CD4-positive, alpha-beta T cell treated with Interleukin-12 subunit alpha and Interleukin-12 subunit beta, for 1 hour (primary cell): ENCODE measurements at regions not wholly inside any gene's neighbourhood (a gene's known extent, or its start where the extent isn't known, plus 50 kb on each side); places are given as distances from the start of the nearest gene placed in this dataset.

Experiments used
- DNase-seq: peaks from one replicate; pipeline ENCODE4 v3.0.0-alpha.2; 2020

DNA sequence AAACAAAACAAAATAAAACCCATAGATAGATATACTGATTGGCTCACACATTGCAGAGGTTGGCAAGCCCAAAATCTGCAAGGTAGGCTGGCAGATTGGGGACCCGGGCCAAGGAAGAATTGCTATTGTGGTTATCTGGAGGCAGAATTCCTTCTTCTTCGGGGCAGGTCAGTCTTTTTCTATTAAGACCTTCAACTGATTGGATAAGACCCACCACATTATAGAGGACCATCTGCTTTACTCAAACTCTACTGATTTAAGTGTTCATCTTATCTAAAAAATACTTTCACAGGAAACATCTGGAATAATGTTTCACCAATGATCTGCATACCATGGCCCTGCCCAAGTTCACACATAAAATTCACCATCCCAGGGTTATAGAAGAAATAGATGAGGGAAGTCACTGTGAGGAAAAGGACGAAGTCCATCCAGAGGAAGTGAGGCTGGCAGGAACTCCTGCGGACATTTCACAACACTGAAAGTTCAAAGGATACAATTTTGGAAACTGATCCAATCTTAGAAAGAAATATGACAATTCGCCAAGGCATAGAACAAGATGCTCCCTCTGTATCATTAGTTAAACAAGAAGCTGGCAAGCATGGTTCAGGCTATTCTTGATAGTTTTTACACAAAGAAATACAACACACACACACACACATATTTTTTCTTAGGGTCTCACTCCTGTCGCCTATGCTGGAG is 127.6 kb upstream of the MED13L start:
- DNase-seq: no peak

DNA sequence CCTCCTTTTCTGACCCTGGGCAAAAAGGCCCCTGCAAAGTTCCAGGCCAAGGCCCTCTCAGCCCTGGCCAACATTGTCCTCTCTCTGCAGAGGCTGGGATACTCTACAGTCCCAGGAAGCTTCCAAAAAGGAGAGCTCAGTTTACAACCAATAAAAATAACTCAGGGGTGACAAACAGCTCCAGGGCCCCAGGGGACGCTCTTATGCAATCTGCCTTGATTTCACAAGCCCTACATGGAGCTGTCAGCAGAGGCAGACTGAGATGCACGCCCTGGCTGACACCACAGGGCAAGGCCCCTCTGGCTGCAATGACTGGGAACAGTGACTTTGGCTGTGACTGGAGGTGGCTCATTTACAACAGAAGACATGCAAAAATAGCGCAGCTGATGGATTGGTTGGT is 129.0 kb upstream of the MED13L start:
- DNase-seq: peak; percentile 6

GRCh38 chr12:116408489-116409250 is 131.2 kb upstream of the MED13L start:
- no peak for DNase-seq

DNA sequence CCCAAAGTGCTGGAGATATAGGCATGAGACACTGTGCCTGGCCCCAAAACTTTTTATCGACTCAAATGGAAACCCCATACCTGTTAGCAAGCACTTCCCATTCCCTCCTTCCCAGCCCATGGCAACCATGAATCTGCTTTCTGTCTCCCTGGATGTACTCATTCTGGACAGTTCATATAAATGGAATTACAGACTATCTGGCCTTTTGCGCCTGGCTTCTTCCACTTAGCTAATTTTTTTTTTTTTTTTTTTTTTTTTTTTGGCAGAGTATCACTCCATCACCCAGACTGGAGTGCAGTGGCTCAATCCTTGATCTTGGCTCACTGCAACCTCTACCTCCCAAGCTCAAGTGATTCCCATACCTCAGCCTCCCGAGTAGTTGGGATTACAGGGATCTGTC is 134.5 kb upstream of the MED13L start:
- no peak for DNase-seq

GRCh38 chr12:116414891-116415290 is 137.4 kb upstream of the MED13L start:
- DNase-seq: no peak

- DNase-seq: no peak
These were observed 138.1 kb upstream of the MED13L start for GRCh38 chr12:116415408-116416108.

DNA sequence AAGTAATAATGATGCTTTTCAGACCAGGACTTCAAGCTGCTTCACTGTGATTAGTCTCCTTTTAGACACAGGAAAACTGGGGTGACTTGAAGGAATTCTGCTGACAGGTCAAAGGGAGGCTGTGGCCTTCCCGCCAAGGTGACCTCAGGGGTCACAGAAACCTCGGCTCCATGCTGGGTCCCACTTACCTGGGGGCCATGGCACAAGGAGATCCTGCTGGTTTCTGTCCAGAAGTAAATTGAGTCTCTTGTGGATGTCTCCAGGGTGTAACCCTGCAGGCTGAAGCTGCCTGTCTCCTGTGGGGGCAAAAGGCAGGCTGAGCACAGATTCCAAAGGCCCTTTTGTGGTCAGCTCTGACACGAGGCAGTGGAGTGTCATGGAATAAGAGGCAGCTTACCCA is 138.7 kb upstream of the MED13L start:
- no peak for DNase-seq

- DNase-seq: no peak
These were observed 140.6 kb upstream of the MAP1LC3B2 start for GRCh38 chr12:116418551-116418950.

GRCh38 chr12:116420227-116420880 is 138.8 kb upstream of the MAP1LC3B2 start:
- no peak for DNase-seq

DNA sequence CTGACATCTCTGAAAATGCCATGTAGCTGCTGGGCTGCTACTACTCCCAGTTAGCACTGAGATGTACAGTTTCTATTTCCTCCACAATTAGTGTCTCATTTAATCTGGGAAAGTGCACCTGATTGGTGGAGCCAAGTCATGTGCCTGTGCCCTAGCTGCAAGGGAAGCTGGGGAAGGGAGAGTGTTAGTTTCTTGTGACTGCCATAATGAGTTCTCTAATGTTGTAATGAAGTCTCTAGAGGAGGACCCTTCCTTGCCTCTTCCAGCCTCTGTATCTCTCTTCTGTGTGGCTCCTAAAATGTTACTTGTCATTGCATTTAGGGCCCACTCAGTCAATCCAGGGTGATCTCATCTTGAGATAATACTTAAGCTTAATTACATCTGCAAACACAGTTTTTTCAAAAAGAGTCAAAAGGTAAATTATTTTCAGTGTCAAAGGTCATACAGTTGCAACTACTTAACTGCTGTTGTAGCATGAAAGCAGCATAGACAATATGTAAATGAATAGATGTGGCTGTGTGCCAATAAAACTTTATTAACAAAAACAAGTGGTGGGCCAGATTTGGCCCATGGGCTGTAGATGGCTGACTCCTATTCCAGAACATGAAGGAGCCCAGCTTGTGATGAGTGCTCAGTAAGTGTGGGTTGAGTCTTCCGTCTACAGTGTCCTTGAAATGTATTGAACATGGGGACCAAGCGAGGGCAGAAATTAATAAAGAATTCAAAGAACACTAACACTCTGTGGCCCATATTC is 137.2 kb upstream of the MAP1LC3B2 start:
- no peak for DNase-seq

- DNase-seq: no peak
These were observed 136.1 kb upstream of the MAP1LC3B2 start for GRCh38 chr12:116423094-116423493.

GRCh38 chr12:116425256-116426193 is 133.7 kb upstream of the MAP1LC3B2 start:
- DNase-seq: no peak

GRCh38 chr12:116426391-116427136 is 132.6 kb upstream of the MAP1LC3B2 start:
- no peak for DNase-seq

GRCh38 chr12:116427200-116427930 is 131.8 kb upstream of the MAP1LC3B2 start:
- DNase-seq: no peak

- no peak for DNase-seq
These were observed 129.3 kb upstream of the MAP1LC3B2 start for GRCh38 chr12:116429826-116430360.

- no peak for DNase-seq
These were observed 128.1 kb upstream of the MAP1LC3B2 start for GRCh38 chr12:116430911-116431565.

DNA sequence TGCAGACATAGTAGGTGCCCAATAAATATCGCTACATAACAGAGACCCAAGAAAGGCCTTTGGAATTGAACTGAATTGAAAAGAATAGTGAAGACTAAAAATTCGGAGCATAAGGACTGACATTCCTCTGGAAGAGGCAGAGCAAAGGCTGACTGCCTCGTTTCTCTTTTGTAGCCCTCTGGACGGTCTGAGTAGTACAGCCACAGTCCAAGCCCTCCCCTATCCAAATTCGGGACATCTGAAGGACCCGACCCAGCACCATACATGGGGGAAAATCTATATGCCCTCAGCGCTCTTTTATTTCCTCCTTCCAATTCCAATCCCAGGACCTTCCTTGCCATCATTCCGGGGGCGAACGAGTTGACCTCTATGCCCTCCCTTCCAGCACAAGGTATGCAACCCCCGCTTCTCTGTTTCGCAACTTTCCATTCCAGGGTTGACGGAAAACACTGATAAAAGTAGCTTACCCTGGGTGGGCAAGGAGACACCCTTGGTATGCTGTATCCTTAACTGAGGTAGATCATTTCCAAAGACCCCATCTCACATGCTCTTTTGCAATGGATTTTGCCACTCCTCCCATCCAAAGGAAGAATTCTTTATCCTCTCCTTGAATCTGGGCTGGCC is 127.4 kb upstream of the MAP1LC3B2 start:
- DNase-seq: no peak

GRCh38 chr12:116432314-116432750 is 126.8 kb upstream of the MAP1LC3B2 start:
- no peak for DNase-seq

DNA sequence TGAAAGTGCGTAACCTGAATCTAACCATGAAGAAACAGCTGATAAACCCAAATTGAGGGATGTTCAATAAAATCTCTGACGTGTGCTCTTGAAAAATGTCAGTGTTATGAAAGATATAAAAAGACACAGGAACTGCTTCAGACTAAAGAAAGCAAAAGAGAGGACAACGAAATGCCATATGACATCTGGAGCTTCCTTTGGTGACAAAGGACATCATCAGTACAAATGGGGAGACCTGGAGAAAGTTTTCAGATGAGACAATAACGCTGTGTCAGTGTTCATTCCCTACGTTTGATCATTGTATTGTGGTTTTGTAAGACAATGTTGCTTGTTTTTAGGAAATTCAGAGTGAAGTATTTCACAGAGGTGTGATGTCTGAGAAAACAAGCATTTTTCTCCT is 125.9 kb upstream of the MAP1LC3B2 start:
- no peak for DNase-seq
